ENCODE measurements at regions not wholly inside any gene's neighbourhood (a gene's known extent, or its start where the extent isn't known, plus 50 kb on each side); places are given as distances from the start of the nearest gene placed in this dataset.

GRCh38 chr1:227445746-227446145 lies 117.6 kb upstream of the ZNF678 start:
- Histone ChIP-seq H4K20me1 (ENCODE audit: low read length) (no peaks in the 10 kb centered on the region), H3K9me3 (ENCODE audit: low read length) (no peaks in the 10 kb centered on the region), H3K79me2 (ENCODE audit: low read length) (no peaks in the 10 kb centered on the region), H3K27me3 (ENCODE audit: low read length) (no peaks in the 10 kb centered on the region), H3K4me2 (ENCODE audit: low read length) (no peak overlapping the region), H3K4me1 (ENCODE audit: insufficient read depth, low read length) (no peaks in the 10 kb centered on the region), H2AFZ (ENCODE audit: low read length) (no peak overlapping the region), H3F3A (ENCODE audit: low read length, unreplicated experiment) (no peaks in the 10 kb centered on the region), H3K9ac (ENCODE audit: low read length) (no peak overlapping the region), H3K36me3 (ENCODE audit: low read depth, low read length) (no peaks in the 10 kb centered on the region), H3K9me2 (replicated peaks; ENCODE audit: low read length) (no peaks in the 10 kb centered on the region), H3K4me3 (ENCODE audit: low read length) (no peak overlapping the region), H3K27ac (ENCODE audit: low read length) (no peak overlapping the region)
- intact Hi-C loops (cut with micrococcal nuclease) = no loop called here
- no peak for DNase-seq
- ChIA-PET CTCF (interaction anchor here (0.6 kb wide), 1 partner anchor 283 kb away, joined by 4 read pairs; no protein-coding TSS in a partner anchor), POLR2A (ENCODE audit: unreplicated experiment) (interaction anchor here (0.6 kb wide), 1 partner anchor 44 kb away, joined by 9 read pairs; no protein-coding TSS in a partner anchor)
- ATAC-seq = no peak
- no TSS peak for BruUV-seq (replicated peaks)
- TF ChIP-seq CTCF (conservative IDR thresholded peaks at IDR 0.05; ENCODE audit: low read depth, low read length) = no peak
- TF ChIP-seq EZH2phosphoT487 (IDR thresholded peaks at IDR 0.05; ENCODE audit: borderline replicate concordance, low read length) = no peak
- TF ChIP-seq EZH2 (IDR thresholded peaks at IDR 0.05; ENCODE audit: low read length, unreplicated experiment) = no peak

- H3K4me1 ChIP-seq (ENCODE audit: insufficient read depth, low read length) = no peaks in the 10 kb centered on the region
- POLR2A ChIA-PET (ENCODE audit: unreplicated experiment) = interaction anchor here (0.6 kb wide), 1 partner anchor 43 kb away, joined by 9 read pairs; no protein-coding TSS in a partner anchor
- ATAC-seq (no peak), DNase-seq (no peak)
- no peaks in the 10 kb centered on the region for H3K79me2 ChIP-seq (ENCODE audit: low read length)
- no peaks in the 10 kb centered on the region for H3K9me2 ChIP-seq (replicated peaks; ENCODE audit: low read length)
- no peak overlapping the region for H3K4me2 ChIP-seq (ENCODE audit: low read length)
- intact Hi-C loops (cut with micrococcal nuclease) = no loop called here
- no peaks in the 10 kb centered on the region for H3K36me3 ChIP-seq (ENCODE audit: low read depth, low read length)
- no peak overlapping the region for H3K9ac ChIP-seq (ENCODE audit: low read length)
- H2AFZ ChIP-seq (ENCODE audit: low read length) = no peak overlapping the region
- no peaks in the 10 kb centered on the region for H4K20me1 ChIP-seq (ENCODE audit: low read length)
- no peaks in the 10 kb centered on the region for H3F3A ChIP-seq (ENCODE audit: low read length, unreplicated experiment)
- H3K27me3 ChIP-seq (ENCODE audit: low read length) = no peaks in the 10 kb centered on the region
- CTCF ChIA-PET = interaction anchor here (0.6 kb wide), 1 partner anchor 284 kb away, joined by 4 read pairs; no protein-coding TSS in a partner anchor
- BruUV-seq (replicated peaks) = no TSS peak
- H3K27ac ChIP-seq (ENCODE audit: low read length) = no peak overlapping the region
- H3K9me3 ChIP-seq (ENCODE audit: low read length) = no peaks in the 10 kb centered on the region
- H3K4me3 ChIP-seq (ENCODE audit: low read length) = no peak overlapping the region
- TF ChIP-seq EZH2phosphoT487 (IDR thresholded peaks at IDR 0.05; ENCODE audit: borderline replicate concordance, low read length) = no peak
- no peak for TF ChIP-seq EZH2 (IDR thresholded peaks at IDR 0.05; ENCODE audit: low read length, unreplicated experiment)
- no peak for TF ChIP-seq CTCF (conservative IDR thresholded peaks at IDR 0.05; ENCODE audit: low read depth, low read length)
Measured at GRCh38 chr1:227445092-227445674, 118.2 kb upstream of the ZNF678 start.

- ATAC-seq (no peak), DNase-seq (no peak)
- intact Hi-C loops (cut with micrococcal nuclease) = no loop called here
- H3F3A ChIP-seq (ENCODE audit: low read length, unreplicated experiment) = no peaks in the 10 kb centered on the region
- TF ChIP-seq EZH2 (IDR thresholded peaks at IDR 0.05; ENCODE audit: low read length, unreplicated experiment) = no peak
- TF ChIP-seq CTCF (conservative IDR thresholded peaks at IDR 0.05; ENCODE audit: low read depth, low read length) = no peak
- no peak for TF ChIP-seq EZH2phosphoT487 (IDR thresholded peaks at IDR 0.05; ENCODE audit: borderline replicate concordance, low read length)
- BruUV-seq (replicated peaks) = no TSS peak
- no peaks in the 10 kb centered on the region for H3K36me3 ChIP-seq (ENCODE audit: low read depth, low read length)
- no peak overlapping the region for H3K4me2 ChIP-seq (ENCODE audit: low read length)
- no peaks in the 10 kb centered on the region for H4K20me1 ChIP-seq (ENCODE audit: low read length)
- ChIA-PET POLR2A (ENCODE audit: unreplicated experiment) (interaction anchor here (0.6 kb wide), 1 partner anchor 182 kb away, joined by 3 read pairs; no protein-coding TSS in a partner anchor), CTCF (interaction anchor here (0.9 to 1.0 kb wide), 2 partner anchors 103 to 625 kb away, joined by 4 to 5 read pairs; no protein-coding TSS in a partner anchor)
- no peaks in the 10 kb centered on the region for H3K4me1 ChIP-seq (ENCODE audit: insufficient read depth, low read length)
- H3K9ac ChIP-seq (ENCODE audit: low read length) = no peak overlapping the region
- no peaks in the 10 kb centered on the region for H3K27me3 ChIP-seq (ENCODE audit: low read length)
- no peaks in the 10 kb centered on the region for H3K9me2 ChIP-seq (replicated peaks; ENCODE audit: low read length)
- no peaks in the 10 kb centered on the region for H3K79me2 ChIP-seq (ENCODE audit: low read length)
- no peaks in the 10 kb centered on the region for H3K9me3 ChIP-seq (ENCODE audit: low read length)
- H3K4me3 ChIP-seq (ENCODE audit: low read length) = no peak overlapping the region
- no peak overlapping the region for H3K27ac ChIP-seq (ENCODE audit: low read length)
- H2AFZ ChIP-seq (ENCODE audit: low read length) = no peak overlapping the region
Measured at GRCh38 chr1:227440182-227440581, 121.9 kb upstream of the CDC42BPA start.

Data from PC-3 (cell line).